HG02588 (cell line): ENCODE measurements at regions not wholly inside any gene's neighbourhood (a gene's known extent, or its start where the extent isn't known, plus 50 kb on each side); places are given as distances from the start of the nearest gene placed in this dataset.
"Not testable (repeated sequence)": the region's sequence is repeated elsewhere in the genome, so short reads cannot be mapped to it uniquely, and the experiment has no call there.

ENCODE experiments used
- ATAC-seq: cut with Tn5 transposase; IDR thresholded peaks from one replicate; pipeline ENCODE4 v1.9.1; 2021; ENCODE audit warnings: mild to moderate bottlenecking, moderate library complexity; ENCODE audit not compliant: unreplicated experiment

DNA sequence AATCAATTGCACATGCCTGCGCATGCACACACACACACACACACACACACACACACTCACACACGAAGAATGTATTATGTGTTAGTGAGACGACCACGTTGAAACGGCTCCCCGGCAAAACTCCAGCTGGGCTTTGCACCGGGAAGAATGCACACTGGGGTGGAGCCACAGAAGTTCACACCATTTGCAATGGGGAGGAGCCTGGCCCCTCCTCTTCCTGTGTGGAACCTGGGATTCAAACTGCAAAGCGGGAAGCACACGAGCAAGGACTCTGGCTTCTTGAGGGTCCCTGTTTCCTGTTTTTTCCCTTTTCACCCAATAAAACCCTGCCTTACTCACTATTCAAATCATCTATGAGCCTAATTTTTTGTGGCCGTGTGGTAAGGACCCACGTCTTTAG, 304.0 kb upstream of the TMEFF2 start:
- no peak for ATAC-seq

DNA sequence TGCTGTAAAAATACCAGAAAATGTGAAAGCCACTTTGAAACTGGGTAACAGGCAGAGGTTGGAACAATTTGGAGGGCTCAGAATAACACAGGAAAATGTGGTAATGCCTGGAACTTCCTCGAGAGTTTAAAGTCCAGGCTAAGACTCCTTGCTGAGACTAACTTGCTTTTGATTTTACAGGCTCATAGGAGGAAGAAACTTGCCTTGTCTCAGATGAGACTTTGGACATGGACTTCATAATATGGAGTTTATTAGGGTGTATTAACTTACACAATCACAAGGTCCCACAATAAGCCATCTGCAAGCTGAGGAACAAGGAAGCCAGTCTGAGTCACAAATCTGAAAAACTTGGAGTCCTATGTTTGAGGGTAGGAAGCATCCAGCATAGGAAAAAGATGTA, 293.4 kb upstream of the TMEFF2 start:
- ATAC-seq: not testable (repeated sequence)

DNA sequence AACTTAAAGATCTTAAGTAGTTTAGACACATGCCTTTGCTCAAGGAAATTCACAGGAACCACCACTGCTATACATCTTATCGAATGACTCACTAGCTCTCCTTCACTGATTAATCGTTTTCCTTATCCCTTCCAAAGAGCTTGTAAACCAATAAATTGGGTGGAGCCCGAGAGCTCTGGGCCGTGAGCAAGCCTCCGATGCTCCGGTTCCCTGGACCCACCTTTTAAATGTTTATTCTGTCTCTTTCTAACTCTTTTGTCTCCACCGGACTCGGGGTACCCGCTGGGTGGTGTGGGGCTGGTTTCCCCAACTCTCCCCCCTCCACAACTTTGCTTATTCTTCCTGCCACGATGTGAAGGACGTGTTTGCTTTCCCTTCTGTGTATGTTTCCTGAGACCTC, 292.9 kb upstream of the TMEFF2 start:
- no peak for ATAC-seq

DNA sequence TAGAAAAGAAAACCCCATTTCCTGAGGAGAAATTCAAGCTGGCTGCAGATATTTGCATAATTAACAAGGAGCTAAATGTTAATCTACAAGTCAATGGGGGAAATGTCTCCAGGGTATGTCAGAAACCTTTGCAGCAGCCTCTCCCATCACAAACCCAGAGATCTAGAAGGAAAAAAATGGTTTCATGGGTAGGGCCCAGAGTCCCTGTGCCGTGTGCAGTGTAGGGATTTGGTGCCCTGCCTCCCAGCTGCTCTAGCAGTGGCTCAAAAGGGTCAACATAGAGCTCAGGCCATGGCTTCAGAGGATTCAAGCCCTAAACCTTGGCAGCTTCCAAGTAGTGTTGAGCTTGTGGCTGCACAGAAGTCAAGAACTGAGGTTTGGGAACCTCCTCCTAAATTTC, 290.2 kb upstream of the TMEFF2 start:
- no peak for ATAC-seq

DNA sequence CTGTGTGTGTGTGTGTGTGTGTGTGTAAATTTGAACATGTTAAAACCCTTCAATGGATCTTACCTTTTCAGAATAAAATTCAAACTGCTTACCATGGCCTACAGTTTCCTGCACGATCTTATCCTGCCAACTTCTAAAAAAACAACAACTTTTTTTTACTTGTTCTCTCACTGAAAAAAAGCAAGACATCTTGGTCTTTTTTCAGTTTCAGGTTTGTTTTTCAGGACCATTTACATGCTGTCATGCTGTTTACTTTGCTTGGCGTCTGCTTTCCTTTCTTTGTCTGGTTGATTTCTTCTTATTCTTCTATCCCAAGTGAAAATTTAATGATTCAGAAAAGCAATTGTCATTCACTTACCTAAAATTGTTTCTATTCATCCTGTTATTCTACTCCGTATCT, 286.3 kb upstream of the TMEFF2 start:
- no peak for ATAC-seq

DNA sequence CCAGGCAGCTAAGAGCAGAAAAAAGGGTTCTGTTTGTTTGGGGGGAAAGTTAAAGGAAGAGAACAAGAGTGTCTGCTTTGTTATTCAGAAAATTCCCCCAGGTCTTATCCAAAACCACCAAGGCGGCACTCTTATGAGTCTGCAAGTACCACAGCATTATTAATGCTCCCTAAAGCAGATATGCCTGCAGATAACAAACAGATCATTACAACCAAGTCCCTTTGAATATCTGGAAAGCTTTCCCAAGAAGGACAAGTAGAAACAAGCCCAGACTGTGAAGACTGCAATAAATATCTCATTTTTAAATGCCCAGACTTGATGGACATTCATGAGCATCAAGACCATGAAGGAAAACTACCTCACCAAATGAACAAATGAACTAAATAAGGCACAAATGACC, 278.6 kb upstream of the TMEFF2 start:
- ATAC-seq: no peak

DNA sequence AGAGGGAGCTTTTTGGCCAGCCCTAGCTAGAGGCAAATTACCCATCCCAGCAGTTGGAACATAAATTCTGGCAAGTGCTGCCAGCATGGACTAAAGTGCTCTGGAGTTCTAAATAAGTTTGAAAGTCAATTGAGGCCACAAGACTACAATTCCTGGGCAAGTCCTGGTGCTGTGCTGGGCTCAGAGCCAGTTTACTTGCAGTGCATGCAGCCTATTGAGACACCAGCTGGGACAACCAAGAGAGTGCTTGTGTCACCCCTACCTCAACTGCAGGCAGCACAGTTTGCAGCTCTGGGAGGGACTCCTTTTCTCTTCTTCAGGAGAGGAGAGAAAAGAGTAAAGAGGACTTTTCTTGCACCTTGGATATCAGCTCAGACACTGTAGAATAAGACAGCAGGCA, 277.2 kb upstream of the TMEFF2 start:
- no peak for ATAC-seq

DNA sequence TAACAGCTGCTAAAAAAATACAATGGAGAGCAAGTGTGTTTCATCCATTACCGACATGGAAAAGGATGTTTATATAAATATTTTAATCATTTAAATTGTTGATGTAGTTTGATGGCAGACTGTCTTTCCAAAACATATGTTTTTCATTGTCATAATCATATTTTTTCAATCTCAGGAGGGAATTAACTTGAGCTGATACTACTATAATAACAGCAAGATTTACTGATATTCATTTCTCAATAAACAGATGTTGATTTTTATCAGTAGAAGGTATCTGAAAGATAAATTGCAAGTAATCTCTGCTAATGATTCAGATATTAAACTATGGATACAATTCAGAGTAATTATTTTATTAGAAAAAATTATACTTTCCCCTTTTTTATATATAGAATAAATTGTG, 274.9 kb upstream of the TMEFF2 start:
- no peak for ATAC-seq

DNA sequence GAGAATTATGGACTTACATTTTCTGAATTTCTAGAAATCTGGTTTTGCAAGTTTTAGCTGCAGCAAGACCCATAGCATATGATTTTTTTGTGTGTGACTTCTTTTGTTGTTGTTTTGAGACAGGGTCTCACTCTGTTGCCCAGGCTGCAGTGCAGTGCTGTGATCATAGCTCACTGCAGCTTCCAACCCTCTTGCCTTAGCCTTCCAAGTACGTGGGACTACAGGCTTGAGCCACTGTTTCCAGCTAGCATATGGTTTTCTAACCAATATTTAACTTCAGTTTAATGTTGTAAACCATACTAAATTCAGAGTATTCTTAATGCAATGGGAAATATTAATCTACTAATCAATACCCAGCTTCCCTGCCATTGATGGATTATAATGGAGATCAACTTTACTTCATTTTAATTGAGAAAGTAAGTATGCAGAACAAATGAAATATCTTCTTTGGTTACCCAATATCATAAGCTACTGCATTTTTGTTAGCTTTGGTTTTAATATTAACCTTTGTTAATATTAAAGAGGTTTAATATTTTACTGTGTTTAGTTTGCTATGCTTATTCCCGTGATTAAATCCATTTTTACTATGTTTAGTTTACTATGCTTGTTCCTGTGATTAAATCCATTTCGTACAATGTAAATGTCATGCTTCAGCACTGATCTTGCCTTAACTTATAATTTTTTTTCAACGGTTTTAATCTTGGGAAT, 273.4 kb upstream of the TMEFF2 start:
- ATAC-seq: no peak

DNA sequence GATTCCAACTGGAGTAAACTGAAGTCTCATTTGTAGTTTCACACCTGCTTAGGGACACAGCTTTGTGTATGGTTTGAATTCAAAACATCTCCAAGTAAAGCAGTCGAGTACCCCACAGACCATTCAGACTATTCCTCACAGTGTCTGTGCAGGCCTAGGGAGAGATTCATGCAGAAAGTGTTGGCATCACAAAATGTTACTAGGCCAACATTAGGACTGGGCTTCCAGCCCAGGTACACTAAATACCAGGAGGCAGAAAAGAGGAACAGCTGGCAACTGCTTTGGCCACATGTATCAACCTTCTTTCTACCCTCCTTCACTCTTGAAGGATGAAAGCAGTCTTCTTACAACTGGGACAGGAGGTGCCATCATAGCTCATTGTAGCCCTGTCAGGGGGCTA, 270.4 kb upstream of the TMEFF2 start:
- ATAC-seq: no peak

DNA sequence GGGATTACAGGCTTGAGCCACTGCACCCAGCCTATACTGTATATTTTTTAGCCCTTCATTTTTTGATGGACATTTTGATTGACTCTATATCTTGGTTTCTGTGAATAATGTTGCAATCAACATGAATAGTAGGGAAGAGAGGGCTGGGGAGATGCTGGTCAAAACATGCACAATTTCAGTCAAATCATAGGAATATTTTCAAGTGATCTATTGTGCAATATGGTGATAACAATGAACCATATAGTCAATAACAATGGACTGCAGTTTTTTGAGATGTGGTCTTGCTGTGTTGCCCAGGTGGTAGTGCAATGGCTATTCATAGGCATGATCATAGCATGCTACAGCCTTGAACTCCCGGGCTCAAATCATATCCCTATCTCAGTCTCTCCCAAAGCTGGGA, 264.7 kb upstream of the TMEFF2 start:
- ATAC-seq: no peak

DNA sequence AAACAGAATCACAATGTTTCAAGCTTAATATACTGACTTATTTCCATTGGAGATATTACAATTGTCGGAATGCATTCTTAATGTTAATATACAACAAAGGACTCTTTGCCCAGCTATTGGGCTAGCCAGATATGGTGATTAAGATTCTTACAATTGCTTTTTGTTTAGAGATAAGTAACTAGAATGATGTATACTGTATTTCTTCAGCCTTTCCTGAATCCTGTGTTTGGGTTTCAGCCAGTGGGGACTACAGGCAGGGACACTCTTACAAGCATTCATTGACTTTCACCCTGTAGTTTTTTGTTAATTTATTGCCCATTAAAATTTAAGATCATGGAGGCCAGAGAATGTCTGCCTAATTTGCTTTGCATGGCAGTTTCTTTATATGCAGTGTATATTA, 254.1 kb upstream of the TMEFF2 start:
- ATAC-seq: no peak

DNA sequence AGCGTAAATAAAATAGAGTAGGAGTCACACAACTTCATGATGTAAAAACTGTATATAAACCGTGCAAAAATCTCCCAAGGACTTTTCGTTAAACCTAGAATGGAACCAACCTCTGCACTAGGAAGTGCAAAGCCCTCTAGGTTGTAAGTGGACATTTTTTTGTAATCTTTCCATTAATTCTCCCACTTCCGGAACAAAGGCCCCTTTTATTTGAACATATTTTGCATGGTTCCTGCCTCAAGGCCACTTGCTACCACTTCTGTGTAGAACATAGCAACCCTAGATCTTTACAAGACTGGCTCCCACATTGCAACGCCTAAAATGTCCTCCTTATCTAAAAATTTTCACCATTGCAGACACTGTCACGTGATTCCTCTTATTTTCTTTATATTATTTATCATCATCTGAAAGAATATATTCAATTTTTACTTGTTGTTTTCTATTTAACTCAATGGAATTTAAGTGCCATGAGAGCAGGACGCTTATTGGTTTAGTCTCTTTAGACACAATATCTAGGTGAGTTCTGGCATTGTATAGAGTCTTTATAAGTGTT, 249.6 kb upstream of the TMEFF2 start:
- no peak for ATAC-seq

DNA sequence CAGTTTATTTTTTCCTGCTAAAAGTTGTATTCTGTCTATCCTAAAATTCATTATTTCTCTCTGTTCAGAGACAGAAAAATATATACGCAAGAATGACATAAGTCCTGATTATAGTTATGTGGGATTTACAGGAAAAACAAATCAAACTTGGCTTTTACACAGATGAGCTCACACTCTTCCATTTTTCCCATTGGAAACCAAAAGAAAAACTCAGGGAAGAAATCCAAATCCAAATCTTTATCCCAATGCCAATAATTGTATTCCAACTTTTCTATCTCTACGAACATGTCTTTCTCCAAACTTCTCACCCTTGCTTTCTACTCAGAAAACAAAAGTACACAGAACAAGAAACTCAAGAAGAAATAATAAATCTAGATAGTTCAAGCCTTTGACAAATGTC, 249.1 kb upstream of the TMEFF2 start:
- ATAC-seq: no peak

DNA sequence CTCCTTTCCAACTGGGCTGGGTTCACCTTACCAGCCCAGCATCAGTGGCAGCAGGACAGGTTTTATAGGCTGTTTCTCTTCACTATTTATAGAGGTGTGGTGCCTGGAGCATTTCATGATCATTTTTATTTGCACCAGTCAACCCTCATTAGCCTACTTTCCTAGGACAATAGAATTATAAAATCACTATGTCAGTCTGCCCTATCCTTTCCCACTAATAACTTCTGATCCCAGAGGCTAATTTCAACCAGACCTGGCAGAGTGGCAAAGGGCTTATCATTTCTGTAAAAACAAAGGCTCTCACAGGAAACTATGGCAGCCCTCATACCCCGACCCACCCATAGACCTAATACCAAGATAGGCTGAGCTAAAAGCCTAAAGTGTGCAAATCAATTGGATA, 243.5 kb upstream of the TMEFF2 start:
- no peak for ATAC-seq

DNA sequence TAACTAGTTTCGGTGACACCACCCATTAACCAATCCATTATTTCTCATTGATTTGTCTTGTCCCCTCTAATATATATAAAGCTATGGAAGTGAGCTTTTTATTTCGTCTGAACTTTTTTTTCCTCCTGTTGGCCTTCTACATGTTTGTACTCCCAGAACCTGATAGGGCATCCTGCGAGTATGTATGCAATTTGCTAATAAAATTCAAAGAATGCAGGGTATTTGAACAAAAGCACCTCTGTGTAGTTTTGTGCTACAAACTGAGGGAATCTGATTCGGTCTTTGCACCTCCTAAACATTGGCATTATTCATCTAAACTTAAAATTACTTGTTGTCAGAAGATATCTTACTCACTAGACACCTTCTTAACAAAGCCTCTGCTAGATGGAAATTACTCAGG, 242.9 kb upstream of the TMEFF2 start:
- no peak for ATAC-seq

DNA sequence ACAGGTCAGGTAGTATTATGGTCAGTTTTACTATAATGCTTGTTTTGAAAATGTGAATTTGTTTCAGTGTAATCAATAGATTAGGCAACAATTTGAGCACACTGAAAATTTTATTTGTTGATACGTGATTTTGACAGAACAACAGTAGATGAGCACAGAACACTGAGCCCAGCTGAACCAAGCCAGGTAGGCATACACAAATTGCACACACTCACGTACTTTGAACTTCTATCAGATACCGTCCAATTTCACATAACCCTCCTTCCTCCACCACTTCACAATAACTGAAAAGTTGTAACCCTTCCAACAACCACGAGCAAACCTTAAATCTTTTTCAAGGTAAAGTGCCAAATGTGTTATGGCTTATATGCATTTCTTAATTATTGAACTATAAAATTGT, 229.5 kb upstream of the TMEFF2 start:
- ATAC-seq: no peak

DNA sequence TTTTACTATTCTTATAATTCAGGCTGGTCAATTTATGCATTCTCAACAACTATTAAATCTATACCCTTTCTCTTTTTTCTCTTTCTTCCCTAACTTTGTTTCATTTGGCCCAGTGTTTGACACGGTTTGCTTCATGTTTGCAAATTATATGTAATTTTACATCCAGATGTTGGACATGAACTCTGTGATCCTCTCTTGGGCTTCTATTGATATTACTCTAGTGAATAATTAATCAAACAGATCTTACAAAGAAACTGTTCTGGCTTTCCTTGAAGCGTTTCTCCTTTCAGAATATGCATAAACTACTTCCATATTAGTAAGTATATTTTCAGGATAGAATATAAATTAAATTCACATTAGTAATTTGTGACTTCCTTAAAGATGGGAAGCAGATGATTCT, 225.1 kb upstream of the TMEFF2 start:
- no peak for ATAC-seq

DNA sequence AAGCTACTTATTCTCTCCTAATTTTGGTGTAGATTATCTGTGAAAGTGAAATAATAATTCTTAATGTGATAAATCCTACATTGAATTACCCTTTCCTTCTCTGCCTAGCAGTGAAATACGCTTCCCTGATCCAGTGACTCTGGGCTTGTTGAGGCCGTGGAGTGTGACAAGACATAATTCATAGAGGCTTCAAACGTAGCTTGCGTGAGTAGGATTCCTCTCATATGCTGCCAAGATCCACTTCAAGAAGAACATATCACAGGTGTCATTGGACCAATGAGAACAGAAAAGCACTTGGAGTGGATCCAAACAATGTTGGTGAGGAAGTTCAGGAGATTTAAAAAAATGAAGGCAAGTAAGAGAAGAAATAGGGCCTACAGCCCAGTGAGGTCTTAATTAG, 221.3 kb upstream of the TMEFF2 start:
- no peak for ATAC-seq

DNA sequence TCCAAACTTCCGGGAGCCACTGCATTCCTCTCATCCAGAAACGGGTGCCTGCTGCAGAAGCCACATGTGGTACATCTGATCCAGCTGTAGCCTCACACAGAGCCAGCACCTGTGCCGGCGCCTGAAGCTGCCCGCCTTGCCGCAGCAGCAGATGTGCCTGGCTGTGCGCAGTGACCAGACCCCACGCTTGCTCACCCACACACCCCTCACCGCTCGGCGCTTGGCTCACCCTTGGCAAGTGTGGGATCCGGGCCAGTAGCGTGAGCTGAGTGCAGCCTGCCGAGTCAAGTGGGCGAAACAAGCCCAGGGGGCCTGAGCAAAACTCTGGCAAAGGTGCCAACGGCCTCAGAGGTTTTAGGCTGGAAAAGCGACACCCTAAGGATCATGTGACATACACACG, 220.1 kb upstream of the TMEFF2 start:
- ATAC-seq: no peak

DNA sequence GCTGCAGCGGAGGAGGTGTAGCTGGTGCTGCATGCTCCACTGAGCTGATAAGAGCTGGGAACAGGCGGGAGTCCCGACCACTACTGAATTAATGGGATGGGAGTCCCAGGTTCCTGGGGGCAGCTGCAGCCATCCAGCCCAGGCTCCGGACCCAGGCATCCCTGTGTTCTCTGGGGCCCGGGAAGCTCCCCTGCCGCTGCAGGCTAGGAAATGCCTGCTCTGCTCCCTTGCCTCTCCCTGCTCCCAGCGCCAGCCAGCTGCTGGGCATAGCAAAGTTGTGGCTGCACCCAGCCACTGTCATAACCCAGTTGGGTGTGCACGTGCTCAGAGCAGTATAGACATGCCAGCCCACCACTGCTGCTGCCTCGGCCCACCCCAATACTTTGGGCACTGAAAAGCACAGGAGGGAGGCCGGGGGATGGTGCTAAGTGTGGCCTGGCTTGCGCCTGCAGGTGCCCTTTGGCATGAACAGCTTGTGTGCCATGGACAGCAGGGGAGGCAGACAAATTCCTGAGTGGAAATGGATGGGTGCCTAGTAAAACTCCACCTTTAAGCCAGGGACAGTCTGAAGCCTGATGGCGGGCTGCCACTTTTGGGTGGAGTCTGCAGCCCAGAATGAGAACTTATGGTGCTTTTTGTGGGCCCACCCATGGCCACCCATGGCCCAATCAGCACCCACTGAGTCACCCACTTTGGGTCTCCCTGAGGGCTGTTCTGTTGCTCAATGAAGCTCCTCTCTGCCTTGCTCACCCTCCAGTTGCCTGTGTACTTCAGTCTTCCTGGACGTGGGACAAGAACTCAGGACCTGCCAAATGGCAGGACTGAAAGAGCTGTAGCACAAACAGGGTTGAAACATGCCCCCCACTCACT, 219.3 kb upstream of the TMEFF2 start:
- no peak for ATAC-seq

DNA sequence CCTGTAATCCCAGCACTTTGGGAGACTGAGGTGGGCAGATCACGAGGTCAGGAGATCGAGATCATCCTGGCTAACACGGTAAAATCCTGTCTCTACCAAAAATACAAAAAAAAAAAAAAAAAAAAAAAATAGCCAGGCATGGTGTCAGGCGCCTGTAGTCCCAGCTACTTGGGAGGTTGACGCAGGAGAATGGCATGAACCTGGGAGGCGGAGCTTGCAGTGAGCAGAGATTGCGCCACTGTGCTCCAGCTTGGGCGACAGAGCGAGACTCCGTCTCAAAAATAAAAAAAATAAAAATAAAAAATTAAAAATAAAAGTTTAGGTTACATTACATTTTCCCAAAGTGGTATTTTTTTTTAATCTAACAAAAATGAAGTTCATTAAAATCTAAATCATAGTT, 218.1 kb upstream of the TMEFF2 start:
- ATAC-seq: not testable (repeated sequence)
